SU-DHL-6 (cell line): ENCODE measurements at regions not wholly inside any gene's neighbourhood (a gene's known extent, or its start where the extent isn't known, plus 50 kb on each side); places are given as distances from the start of the nearest gene placed in this dataset.

Experiments used
- CTCF ChIP-seq: fragments of 200-600 bp; sonication (generic); IDR thresholded peaks from one replicate; pipeline ENCODE4 v1.5.1; 2017; ENCODE audit warnings: antibody characterized with exemption, mild to moderate bottlenecking, low read length, moderate library complexity; ENCODE audit not compliant: insufficient read depth, poor library complexity, severe bottlenecking
- EZH2phosphoT487 ChIP-seq: fragments of 200-600 bp; sonication (generic), shearing (Covaris generic); conservative IDR thresholded peaks from 2 replicates; pipeline ENCODE4 v1.6.1; 2018; ENCODE audit warnings: mild to moderate bottlenecking, antibody characterized with exemption, low read length, moderate library complexity, mixed read lengths

- TF ChIP-seq CTCF (no peak), EZH2phosphoT487 (no peak)
Observed at GRCh38 chr5:56320686-56321085, 87.6 kb upstream of the ANKRD55 start.
